Colonic mucosa (tissue), 4 donors: ENCODE measurements at regions not wholly inside any gene's neighbourhood (a gene's known extent, or its start where the extent isn't known, plus 50 kb on each side); places are given as distances from the start of the nearest gene placed in this dataset.

Experiments used
- DNase-seq: peaks from one replicate; pipeline ENCODE4 v3.0.0-alpha.2; 2020
- H3K27ac ChIP-seq: fragments of 200-600 bp; one replicate; pipeline ENCODE4 v1.8.0; 2021
- H3K27me3 ChIP-seq: fragments of 200-600 bp; one replicate; pipeline ENCODE4 v1.8.0; 2021
- H3K36me3 ChIP-seq: fragments of 200-600 bp; one replicate; pipeline ENCODE4 v1.8.0; 2021
- H3K4me1 ChIP-seq: fragments of 200-600 bp; one replicate; pipeline ENCODE4 v1.8.0; 2021; ENCODE audit warnings: mild to moderate bottlenecking
- H3K4me3 ChIP-seq: fragments of 200-600 bp; one replicate; pipeline ENCODE4 v1.8.0; 2021
- H3K9ac ChIP-seq, 2 donors: one replicate each; pipeline ENCODE4 v1.7.0; 2013; ENCODE audit warnings: control low read depth in 2 of 2, low read depth in 2 of 2, low read length in 2 of 2
- H3K9me3 ChIP-seq: fragments of 200-600 bp; one replicate; pipeline ENCODE4 v1.8.0; 2021
- CTCF ChIP-seq: fragments of 200-600 bp; IDR thresholded peaks from one replicate; pipeline ENCODE4 v1.8.0; 2022; ENCODE audit warnings: antibody characterized with exemption, mild to moderate bottlenecking
- intact Hi-C: fragments of 100-400 bp; cut with DNase I; formaldehyde crosslinking; loops from one replicate; pipeline ENCODE4 v1.14.1; 2022
- donor health status: healthy.
- donor health status: DM: no; HTN: no; CAD: no.
- donor health status: DM: no; HTN: no; CAD: no.

- H3K4me1 ChIP-seq, result no peaks in the 10 kb centered on the region
Observed at GRCh38 chr5:89241186-89241585, 358.2 kb upstream of the MEF2C start.

GRCh38 chr5:89236900-89237299 lies 353.9 kb upstream of the MEF2C start:
- DNase-seq, result no peak

More at GRCh38 chr5:89241186-89241585, 358.2 kb upstream of the MEF2C start:
- Histone ChIP-seq H3K27me3 (no peaks in the 10 kb centered on the region), H3K27ac (no peak overlapping the region), H3K9ac (no peak overlapping the region), H3K9me3 (no peaks in the 10 kb centered on the region), H3K36me3 (no peaks in the 10 kb centered on the region), H3K4me3 (no peak overlapping the region)
- intact Hi-C loops, result no loop called here
- TF ChIP-seq CTCF, result no peak
- DNase-seq, result no peak

GRCh38 chr5:89233462-89233861 lies 350.5 kb upstream of the MEF2C start:
- Histone ChIP-seq H3K9ac (no peak overlapping the region), H3K4me1 (no peaks in the 10 kb centered on the region), H3K27me3 (no peaks in the 10 kb centered on the region), H3K36me3 (no peaks in the 10 kb centered on the region), H3K4me3 (no peak overlapping the region), H3K9me3 (no peaks in the 10 kb centered on the region), H3K27ac (no peak overlapping the region)
- TF ChIP-seq CTCF, result no peak
- DNase-seq, result no peak
- intact Hi-C loops, result no loop called here

More at GRCh38 chr5:89236900-89237299, 353.9 kb upstream of the MEF2C start:
- no peak for TF ChIP-seq CTCF
- no peaks in the 10 kb centered on the region for H3K9me3 ChIP-seq
- H3K4me1 ChIP-seq, result no peaks in the 10 kb centered on the region
- no peaks in the 10 kb centered on the region for H3K27me3 ChIP-seq
- H3K27ac ChIP-seq, result no peak overlapping the region
- no peaks in the 10 kb centered on the region for H3K36me3 ChIP-seq
- intact Hi-C loops, result no loop called here
- H3K9ac ChIP-seq, result no peak overlapping the region
- H3K4me3 ChIP-seq, result no peak overlapping the region

- intact Hi-C loops, result no loop called here
- Histone ChIP-seq H3K36me3 (no peaks in the 10 kb centered on the region), H3K9ac (no peak overlapping the region), H3K27me3 (no peaks in the 10 kb centered on the region), H3K4me3 (no peak overlapping the region), H3K9me3 (no peaks in the 10 kb centered on the region), H3K27ac (no peak overlapping the region), H3K4me1 (no peaks in the 10 kb centered on the region)
- no peak for TF ChIP-seq CTCF
- no peak for DNase-seq
Observed at GRCh38 chr5:89232139-89232603, 349.2 kb upstream of the MEF2C start.

GRCh38 chr5:89230178-89230577 lies 347.2 kb upstream of the MEF2C start:
- no peak overlapping the region for H3K4me3 ChIP-seq
- H3K9me3 ChIP-seq, result no peaks in the 10 kb centered on the region
- no peaks in the 10 kb centered on the region for H3K36me3 ChIP-seq
- no peak for DNase-seq
- no peak for TF ChIP-seq CTCF
- H3K4me1 ChIP-seq, result no peaks in the 10 kb centered on the region
- intact Hi-C loops, result no loop called here
- no peak overlapping the region for H3K27ac ChIP-seq
- H3K9ac ChIP-seq, result no peak overlapping the region
- no peaks in the 10 kb centered on the region for H3K27me3 ChIP-seq
